Trophoblast cell (in vitro differentiated cells and primary cell): ENCODE measurements at regions not wholly inside any gene's neighbourhood (a gene's known extent, or its start where the extent isn't known, plus 50 kb on each side); places are given as distances from the start of the nearest gene placed in this dataset.
A peak's percentile ranks its signal among the peaks of the same experiment; 100 is the strongest.

ENCODE experiments used
- DNase-seq, 2 donors: peaks; one replicate each; pipeline ENCODE4 v3.0.0-alpha.2; 2016
- H2AFZ ChIP-seq: 2 replicates; pipeline ENCODE4 v1.6.1; 2013; ENCODE audit warnings: low read length, moderate library complexity, mild to moderate bottlenecking; ENCODE audit not compliant: insufficient read depth, poor library complexity
- H2AK5ac ChIP-seq: 2 replicates; pipeline ENCODE4 v1.6.1; 2013; ENCODE audit warnings: mild to moderate bottlenecking, low read length
- H2BK120ac ChIP-seq: 2 replicates; pipeline ENCODE4 v1.6.1; 2013; ENCODE audit warnings: low read length, mild to moderate bottlenecking, moderate library complexity; ENCODE audit not compliant: insufficient read depth, poor library complexity
- H2BK12ac ChIP-seq: 2 replicates; pipeline ENCODE4 v1.6.1; 2013; ENCODE audit warnings: mild to moderate bottlenecking, low read length, moderate library complexity
- H2BK5ac ChIP-seq: 2 replicates; pipeline ENCODE4 v1.6.1; 2013; ENCODE audit warnings: low read length, low read depth, moderate library complexity, mild to moderate bottlenecking; ENCODE audit not compliant: poor library complexity
- H3K14ac ChIP-seq: 2 replicates; pipeline ENCODE4 v1.6.1; 2013; ENCODE audit warnings: mild to moderate bottlenecking, low read length
- H3K18ac ChIP-seq: 2 replicates; pipeline ENCODE4 v1.6.1; 2013; ENCODE audit warnings: mild to moderate bottlenecking, low read length
- H3K23ac ChIP-seq: 2 replicates; pipeline ENCODE4 v1.6.1; 2013; ENCODE audit warnings: low read length
- H3K27ac ChIP-seq: 2 replicates; pipeline ENCODE4 v1.5.1; 2013; ENCODE audit warnings: low read depth, mild to moderate bottlenecking, inconsistent platforms, low read length, moderate library complexity
- H3K27me3 ChIP-seq: 2 replicates; pipeline ENCODE4 v1.6.1; 2013; ENCODE audit warnings: inconsistent platforms, mild to moderate bottlenecking, low read length, moderate library complexity; ENCODE audit not compliant: insufficient read depth
- H3K36me3 ChIP-seq, 2 experiments: 1 replicate in 1 of 2; 2 replicates in 1 of 2; pipeline ENCODE4 v1.6.1; 2013; ENCODE audit warnings: low read length in 2 of 2, mild to moderate bottlenecking in 2 of 2, moderate library complexity in 1 of 2; ENCODE audit not compliant: insufficient read depth in 2 of 2, control insufficient read depth in 1 of 2
- H3K4ac ChIP-seq: 2 replicates; pipeline ENCODE4 v1.6.1; 2013; ENCODE audit warnings: low read depth, mild to moderate bottlenecking, low read length, moderate library complexity
- H3K4me1 ChIP-seq, 2 experiments: 1 replicate in 1 of 2; 2 replicates in 1 of 2; pipeline ENCODE4 v1.6.1; 2013; ENCODE audit warnings: low read length in 2 of 2, mild to moderate bottlenecking in 2 of 2, moderate library complexity in 1 of 2; ENCODE audit not compliant: insufficient read depth in 2 of 2, control insufficient read depth in 1 of 2
- H3K4me2 ChIP-seq: 2 replicates; pipeline ENCODE4 v1.6.1; 2013; ENCODE audit warnings: inconsistent platforms, mild to moderate bottlenecking, low read length, moderate library complexity
- H3K4me3 ChIP-seq: 2 replicates; pipeline ENCODE4 v1.5.1; 2013; ENCODE audit warnings: mild to moderate bottlenecking, low read depth, low read length, inconsistent platforms
- H3K79me1 ChIP-seq: one replicate; pipeline ENCODE4 v1.6.1; 2013; ENCODE audit warnings: low read length
- H3K79me2 ChIP-seq: 2 replicates; pipeline ENCODE4 v1.6.1; 2013; ENCODE audit warnings: low read length, mild to moderate bottlenecking; ENCODE audit not compliant: control insufficient read depth, insufficient read depth, poor library complexity
- H3K9ac ChIP-seq: 2 replicates; pipeline ENCODE4 v1.6.1; 2013; ENCODE audit warnings: mild to moderate bottlenecking, low read length
- H3K9me3 ChIP-seq: 2 replicates; pipeline ENCODE4 v1.6.1; 2013; ENCODE audit warnings: low read depth, mild to moderate bottlenecking, control low read depth, inconsistent platforms, low read length; ENCODE audit not compliant: insufficient read depth
- H4K12ac ChIP-seq: 2 replicates; pipeline ENCODE4 v1.6.1; 2013; ENCODE audit warnings: low read depth, mild to moderate bottlenecking, low read length, moderate library complexity
- H4K8ac ChIP-seq: 2 replicates; pipeline ENCODE4 v1.6.1; 2013; ENCODE audit warnings: low read depth, mild to moderate bottlenecking, low read length, moderate library complexity
- H4K91ac ChIP-seq: one replicate; pipeline ENCODE4 v1.6.1; 2013; ENCODE audit warnings: low read depth, mild to moderate bottlenecking, low read length, moderate library complexity
- WGBS: extraction: QIAGEN DNeasy Blood & Tissue Kit; methylation state at CpG from one replicate; pipeline ENCODE4 v1.1.7; 2013; ENCODE audit warnings: missing lambda C conversion rate; ENCODE audit not compliant: insufficient read length, insufficient coverage; ENCODE audit errors: extremely low coverage; 5-methylcytosine and 5-hydroxymethylcytosine counted together

- Histone ChIP-seq H3K27me3 (no peaks in the 10 kb centered on the region), H3K9ac (no peak overlapping the region)
- WGBS, result no CpG with 5 or more reads among the region's 15 CpGs
Observed at GRCh38 chr10:128546651-128547165, 420.5 kb upstream of the MKI67 start.

GRCh38 chr10:128549101-128549608 lies 422.9 kb upstream of the MKI67 start:
- Histone ChIP-seq H3K27ac (no peak overlapping the region), H4K12ac (no peak overlapping the region), H2BK5ac (no peak overlapping the region), H3K27me3 (no peaks in the 10 kb centered on the region), H3K23ac (no peak overlapping the region), H3K4me1 (peaks cover 22 to 30% of the 10 kb centered on the region in 2 experiments), H3K4me3 (no peak overlapping the region), H2AFZ (no peak overlapping the region), H2BK12ac (no peak overlapping the region), H3K9ac (no peak overlapping the region), H3K79me2 (no peaks in the 10 kb centered on the region), H3K4ac (no peak overlapping the region), H4K8ac (no peak overlapping the region), H3K14ac (no peak overlapping the region), H2AK5ac (no peak overlapping the region), H3K9me3 (peaks cover 5% of the 10 kb centered on the region), H3K18ac (no peak overlapping the region), H4K91ac (no peak overlapping the region), H3K79me1 (peaks cover 26% of the 10 kb centered on the region), H2BK120ac (no peak overlapping the region), H3K4me2 (no peak overlapping the region), H3K36me3 (no peaks in the 10 kb centered on the region)
- DNase-seq, result no peak
- WGBS, result no CpG with 5 or more reads among the region's 6 CpGs

More at GRCh38 chr10:128546651-128547165, 420.5 kb upstream of the MKI67 start:
- H3K23ac ChIP-seq, result no peak overlapping the region
- no peak overlapping the region for H2AFZ ChIP-seq
- no peak overlapping the region for H3K4me3 ChIP-seq
- peak overlapping the region; percentile 69 for H2BK120ac ChIP-seq
- peak overlapping the region; percentile 75 for H2BK12ac ChIP-seq
- H2BK5ac ChIP-seq, result peak overlapping the region; percentile 3
- H3K14ac ChIP-seq, result peak overlapping the region; percentile 33
- peaks cover 34% of the 10 kb centered on the region for H3K79me1 ChIP-seq
- no peak for DNase-seq
- H3K27ac ChIP-seq, result no peak overlapping the region
- peak overlapping the region; percentile 25 for H3K4ac ChIP-seq
- H3K79me2 ChIP-seq, result no peaks in the 10 kb centered on the region
- H4K91ac ChIP-seq, result peak overlapping the region; percentile 78
- H3K9me3 ChIP-seq, result no peaks in the 10 kb centered on the region
- no peaks in the 10 kb centered on the region for H3K36me3 ChIP-seq
- peak overlapping the region; percentile 78 for H3K18ac ChIP-seq
- H3K4me1 ChIP-seq, result peaks cover 20 to 36% of the 10 kb centered on the region in 2 experiments
- H4K12ac ChIP-seq, result no peak overlapping the region
- peak overlapping the region; percentile 80 for H2AK5ac ChIP-seq
- no peak overlapping the region for H3K4me2 ChIP-seq
- H4K8ac ChIP-seq, result peak overlapping the region; percentile 30

GRCh38 chr10:128550045-128550444 lies 423.8 kb upstream of the MKI67 start:
- H4K12ac ChIP-seq, result no peak overlapping the region
- peak overlapping the region; percentile 2 for H4K91ac ChIP-seq
- no peaks in the 10 kb centered on the region for H3K27me3 ChIP-seq
- no peaks in the 10 kb centered on the region for H3K36me3 ChIP-seq
- no peak overlapping the region for H3K18ac ChIP-seq
- H3K9me3 ChIP-seq, result peaks cover 5% of the 10 kb centered on the region
- DNase-seq, result no peak
- H3K79me2 ChIP-seq, result no peaks in the 10 kb centered on the region
- no peak overlapping the region for H2BK120ac ChIP-seq
- no peak overlapping the region for H3K23ac ChIP-seq
- no peak overlapping the region for H3K4me2 ChIP-seq
- H3K4me3 ChIP-seq, result no peak overlapping the region
- no peak overlapping the region for H3K9ac ChIP-seq
- H3K14ac ChIP-seq, result no peak overlapping the region
- peaks cover 16 to 24% of the 10 kb centered on the region in 2 experiments for H3K4me1 ChIP-seq
- no peak overlapping the region for H2AK5ac ChIP-seq
- no peak overlapping the region for H3K27ac ChIP-seq
- H2AFZ ChIP-seq, result no peak overlapping the region
- peaks cover 19% of the 10 kb centered on the region for H3K79me1 ChIP-seq
- no peak overlapping the region for H3K4ac ChIP-seq
- H2BK12ac ChIP-seq, result no peak overlapping the region
- no CpG with 5 or more reads among the region's 10 CpGs for WGBS
- no peak overlapping the region for H4K8ac ChIP-seq
- H2BK5ac ChIP-seq, result no peak overlapping the region

- H3K27me3 ChIP-seq, result no peaks in the 10 kb centered on the region
- peaks cover 13 to 18% of the 10 kb centered on the region in 2 experiments for H3K4me1 ChIP-seq
- no peak overlapping the region for H2AFZ ChIP-seq
- no peak overlapping the region for H3K18ac ChIP-seq
- H3K27ac ChIP-seq, result no peak overlapping the region
- no peak overlapping the region for H3K4ac ChIP-seq
- DNase-seq, result peak in 1 of 2 donors; percentile 23
- WGBS, result no CpG with 5 or more reads among the region's 7 CpGs
- peaks cover 5% of the 10 kb centered on the region for H3K9me3 ChIP-seq
- H3K9ac ChIP-seq, result no peak overlapping the region
- H2AK5ac ChIP-seq, result no peak overlapping the region
- peaks cover 13% of the 10 kb centered on the region for H3K79me1 ChIP-seq
- no peak overlapping the region for H3K4me2 ChIP-seq
- no peak overlapping the region for H3K14ac ChIP-seq
- H3K4me3 ChIP-seq, result no peak overlapping the region
- H4K91ac ChIP-seq, result no peak overlapping the region
- H2BK12ac ChIP-seq, result no peak overlapping the region
- no peak overlapping the region for H2BK120ac ChIP-seq
- H3K79me2 ChIP-seq, result no peaks in the 10 kb centered on the region
- no peak overlapping the region for H4K8ac ChIP-seq
- no peak overlapping the region for H2BK5ac ChIP-seq
- H4K12ac ChIP-seq, result no peak overlapping the region
- H3K23ac ChIP-seq, result no peak overlapping the region
- H3K36me3 ChIP-seq, result no peaks in the 10 kb centered on the region
Observed at GRCh38 chr10:128551475-128551874, 425.3 kb upstream of the MKI67 start.
